GM23338 (cell line): ENCODE measurements at regions not wholly inside any gene's neighbourhood (a gene's known extent, or its start where the extent isn't known, plus 50 kb on each side); places are given as distances from the start of the nearest gene placed in this dataset.

Experiments used
- ATAC-seq: fragments of 200-7000 bp; cut with Tn5 transposase; 3 replicates; pipeline ENCODE4 v1.9.1; 2020
- DNase-seq: peaks from one replicate; pipeline ENCODE4 v3.0.0-alpha.2; 2015; ENCODE audit warnings: low spot score
- H2AFZ ChIP-seq: fragments of 200-600 bp; sonication (generic); 2 replicates; pipeline ENCODE4 v1.8.0; 2016; ENCODE audit warnings: antibody characterized with exemption, mild to moderate bottlenecking, moderate library complexity
- H3F3A ChIP-seq: fragments of 200-600 bp; sonication (generic); replicated peaks from 2 replicates; pipeline ENCODE4 v1.8.0; 2017; ENCODE audit warnings: antibody characterized with exemption, mixed run types, low read depth
- H3K27ac ChIP-seq: fragments of 200-600 bp; sonication (generic); 2 replicates; pipeline ENCODE4 v1.6.1; 2016; ENCODE audit warnings: low read depth
- H3K27me3 ChIP-seq: fragments of 200-600 bp; sonication (generic); 2 replicates; pipeline ENCODE4 v1.8.0; 2016; ENCODE audit warnings: mild to moderate bottlenecking, mixed run types, moderate library complexity; ENCODE audit not compliant: insufficient read depth
- H3K36me3 ChIP-seq: fragments of 200-600 bp; sonication (generic); 2 replicates; pipeline ENCODE4 v1.8.0; 2016; ENCODE audit warnings: mild to moderate bottlenecking; ENCODE audit not compliant: insufficient read depth
- H3K4me1 ChIP-seq: fragments of 200-600 bp; sonication (generic); 2 replicates; pipeline ENCODE4 v1.8.0; 2016; ENCODE audit warnings: mild to moderate bottlenecking, moderate library complexity; ENCODE audit not compliant: insufficient read depth
- H3K4me2 ChIP-seq: fragments of 200-600 bp; sonication (generic); 2 replicates; pipeline ENCODE4 v1.7.1; 2017; ENCODE audit warnings: mixed run types
- H3K4me3 ChIP-seq: fragments of 200-600 bp; sonication (generic); 2 replicates; pipeline ENCODE4 v1.6.1; 2016; ENCODE audit warnings: mixed run types
- H3K79me2 ChIP-seq: fragments of 200-600 bp; sonication (generic); replicated peaks from 2 replicates; pipeline ENCODE4 v1.8.0; 2017; ENCODE audit warnings: mild to moderate bottlenecking; ENCODE audit not compliant: insufficient read depth
- H3K9me2 ChIP-seq: fragments of 200-600 bp; sonication (generic); 2 replicates; pipeline ENCODE4 v1.8.0; 2017; ENCODE audit not compliant: insufficient read depth
- H4K20me1 ChIP-seq: fragments of 200-600 bp; sonication (generic); replicated peaks from 2 replicates; pipeline ENCODE4 v1.8.0; 2017; ENCODE audit warnings: mild to moderate bottlenecking; ENCODE audit not compliant: insufficient read depth
- H3K27ac Mint-ChIP-seq: 2 replicates; pipeline ENCODE4 v1.8.0; 2020; ENCODE audit warnings: inconsistent platforms, mild to moderate bottlenecking, moderate library complexity, mixed read lengths
- H3K27me3 Mint-ChIP-seq: 3 replicates; pipeline ENCODE4 v1.8.0; 2022; ENCODE audit warnings: low read depth, mild to moderate bottlenecking, moderate library complexity, mixed read lengths, inconsistent platforms; ENCODE audit not compliant: insufficient read depth, poor library complexity
- H3K36me3 Mint-ChIP-seq: 3 replicates; pipeline ENCODE4 v1.8.0; 2021; ENCODE audit warnings: low read depth, mild to moderate bottlenecking, inconsistent platforms, moderate library complexity, mixed read lengths
- H3K4me1 Mint-ChIP-seq: 3 replicates; pipeline ENCODE4 v1.8.0; 2020; ENCODE audit warnings: mild to moderate bottlenecking, inconsistent platforms, mixed read lengths
- H3K4me3 Mint-ChIP-seq: 3 replicates; pipeline ENCODE4 v1.8.0; 2021; ENCODE audit warnings: moderate library complexity, mild to moderate bottlenecking, inconsistent platforms, mixed read lengths
- H3K9me3 Mint-ChIP-seq: 3 replicates; pipeline ENCODE4 v1.8.0; 2020; ENCODE audit warnings: moderate library complexity, mild to moderate bottlenecking, inconsistent platforms, mixed read lengths
- CREB1 ChIP-seq: fragments of 250-450 bp; sonication (Bioruptor Pico); IDR thresholded peaks from 2 replicates; pipeline ENCODE4 v1.5.0; 2020; ENCODE audit warnings: low read depth, mild to moderate bottlenecking, moderate library complexity
- EZH2 ChIP-seq: fragments of 200-600 bp; sonication (generic); IDR thresholded peaks from one replicate; pipeline ENCODE4 v1.8.0; 2017; ENCODE audit warnings: antibody characterized with exemption, mild to moderate bottlenecking, low read depth; ENCODE audit not compliant: unreplicated experiment
- JUNB ChIP-seq: IDR thresholded peaks from one replicate; pipeline ENCODE4 v1.6.1; 2016; ENCODE audit warnings: antibody characterized with exemption; ENCODE audit not compliant: unreplicated experiment
- NANOG ChIP-seq: IDR thresholded peaks from 2 replicates; pipeline ENCODE4 v1.6.1; 2016; ENCODE audit warnings: antibody characterized with exemption, borderline replicate concordance
- POLR2AphosphoS5 ChIP-seq: IDR thresholded peaks from 2 replicates; pipeline ENCODE4 v1.6.1; 2016; ENCODE audit warnings: antibody characterized with exemption, low read depth
- TF ChIP-seq, protein P1 (sequence below), 2 experiments: fragments of 200-600 bp in 1 of 2; sonication (generic) in 1 of 2; conservative IDR thresholded peaks; 2 replicates each; pipeline versions ENCODE4 v1.5.1 to v1.6.1; 2016 to 2017; ENCODE audit warnings: antibody characterized with exemption in 2 of 2, low read depth in 2 of 2, mild to moderate bottlenecking in 2 of 2, moderate library complexity in 1 of 2
- TF ChIP-seq, protein P2 (sequence below): IDR thresholded peaks from one replicate; pipeline ENCODE4 v1.6.1; 2018; ENCODE audit warnings: antibody characterized with exemption; ENCODE audit not compliant: unreplicated experiment
- TF ChIP-seq, protein P3 (sequence below): IDR thresholded peaks from 2 replicates; pipeline ENCODE4 v1.6.1; 2016; ENCODE audit warnings: antibody characterized with exemption

- TF ChIP-seq, protein P1, sequence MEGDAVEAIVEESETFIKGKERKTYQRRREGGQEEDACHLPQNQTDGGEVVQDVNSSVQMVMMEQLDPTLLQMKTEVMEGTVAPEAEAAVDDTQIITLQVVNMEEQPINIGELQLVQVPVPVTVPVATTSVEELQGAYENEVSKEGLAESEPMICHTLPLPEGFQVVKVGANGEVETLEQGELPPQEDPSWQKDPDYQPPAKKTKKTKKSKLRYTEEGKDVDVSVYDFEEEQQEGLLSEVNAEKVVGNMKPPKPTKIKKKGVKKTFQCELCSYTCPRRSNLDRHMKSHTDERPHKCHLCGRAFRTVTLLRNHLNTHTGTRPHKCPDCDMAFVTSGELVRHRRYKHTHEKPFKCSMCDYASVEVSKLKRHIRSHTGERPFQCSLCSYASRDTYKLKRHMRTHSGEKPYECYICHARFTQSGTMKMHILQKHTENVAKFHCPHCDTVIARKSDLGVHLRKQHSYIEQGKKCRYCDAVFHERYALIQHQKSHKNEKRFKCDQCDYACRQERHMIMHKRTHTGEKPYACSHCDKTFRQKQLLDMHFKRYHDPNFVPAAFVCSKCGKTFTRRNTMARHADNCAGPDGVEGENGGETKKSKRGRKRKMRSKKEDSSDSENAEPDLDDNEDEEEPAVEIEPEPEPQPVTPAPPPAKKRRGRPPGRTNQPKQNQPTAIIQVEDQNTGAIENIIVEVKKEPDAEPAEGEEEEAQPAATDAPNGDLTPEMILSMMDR (conservative IDR thresholded peaks at IDR 0.05; ENCODE audit: low read depth in 2 of 2) = no peak
- TF ChIP-seq JUNB = no peak
- TF ChIP-seq, protein P2, sequence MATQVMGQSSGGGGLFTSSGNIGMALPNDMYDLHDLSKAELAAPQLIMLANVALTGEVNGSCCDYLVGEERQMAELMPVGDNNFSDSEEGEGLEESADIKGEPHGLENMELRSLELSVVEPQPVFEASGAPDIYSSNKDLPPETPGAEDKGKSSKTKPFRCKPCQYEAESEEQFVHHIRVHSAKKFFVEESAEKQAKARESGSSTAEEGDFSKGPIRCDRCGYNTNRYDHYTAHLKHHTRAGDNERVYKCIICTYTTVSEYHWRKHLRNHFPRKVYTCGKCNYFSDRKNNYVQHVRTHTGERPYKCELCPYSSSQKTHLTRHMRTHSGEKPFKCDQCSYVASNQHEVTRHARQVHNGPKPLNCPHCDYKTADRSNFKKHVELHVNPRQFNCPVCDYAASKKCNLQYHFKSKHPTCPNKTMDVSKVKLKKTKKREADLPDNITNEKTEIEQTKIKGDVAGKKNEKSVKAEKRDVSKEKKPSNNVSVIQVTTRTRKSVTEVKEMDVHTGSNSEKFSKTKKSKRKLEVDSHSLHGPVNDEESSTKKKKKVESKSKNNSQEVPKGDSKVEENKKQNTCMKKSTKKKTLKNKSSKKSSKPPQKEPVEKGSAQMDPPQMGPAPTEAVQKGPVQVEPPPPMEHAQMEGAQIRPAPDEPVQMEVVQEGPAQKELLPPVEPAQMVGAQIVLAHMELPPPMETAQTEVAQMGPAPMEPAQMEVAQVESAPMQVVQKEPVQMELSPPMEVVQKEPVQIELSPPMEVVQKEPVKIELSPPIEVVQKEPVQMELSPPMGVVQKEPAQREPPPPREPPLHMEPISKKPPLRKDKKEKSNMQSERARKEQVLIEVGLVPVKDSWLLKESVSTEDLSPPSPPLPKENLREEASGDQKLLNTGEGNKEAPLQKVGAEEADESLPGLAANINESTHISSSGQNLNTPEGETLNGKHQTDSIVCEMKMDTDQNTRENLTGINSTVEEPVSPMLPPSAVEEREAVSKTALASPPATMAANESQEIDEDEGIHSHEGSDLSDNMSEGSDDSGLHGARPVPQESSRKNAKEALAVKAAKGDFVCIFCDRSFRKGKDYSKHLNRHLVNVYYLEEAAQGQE = no peak
These were observed 137.6 kb downstream of the DRD1 start (continued) for GRCh38 chr5:175306381-175306780.

- ATAC-seq = no peak
- no peaks in the 10 kb centered on the region for H3K27me3 ChIP-seq
- H3K4me1 Mint-ChIP-seq = no peaks in the 10 kb centered on the region
- no peaks in the 10 kb centered on the region for H3K36me3 Mint-ChIP-seq
- no peak overlapping the region for H3K27ac ChIP-seq
- H2AFZ ChIP-seq = no peak overlapping the region
- no peak overlapping the region for H3K27ac Mint-ChIP-seq
- TF ChIP-seq CREB1 (no peak), POLR2AphosphoS5 (no peak), EZH2 (no peak), NANOG (no peak)
- TF ChIP-seq, protein P2 = no peak
- TF ChIP-seq, protein P3, sequence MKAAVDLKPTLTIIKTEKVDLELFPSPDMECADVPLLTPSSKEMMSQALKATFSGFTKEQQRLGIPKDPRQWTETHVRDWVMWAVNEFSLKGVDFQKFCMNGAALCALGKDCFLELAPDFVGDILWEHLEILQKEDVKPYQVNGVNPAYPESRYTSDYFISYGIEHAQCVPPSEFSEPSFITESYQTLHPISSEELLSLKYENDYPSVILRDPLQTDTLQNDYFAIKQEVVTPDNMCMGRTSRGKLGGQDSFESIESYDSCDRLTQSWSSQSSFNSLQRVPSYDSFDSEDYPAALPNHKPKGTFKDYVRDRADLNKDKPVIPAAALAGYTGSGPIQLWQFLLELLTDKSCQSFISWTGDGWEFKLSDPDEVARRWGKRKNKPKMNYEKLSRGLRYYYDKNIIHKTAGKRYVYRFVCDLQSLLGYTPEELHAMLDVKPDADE = no peak
- TF ChIP-seq, protein P1 (conservative IDR thresholded peaks at IDR 0.05; ENCODE audit: low read depth in 2 of 2) = no peak
- H4K20me1 ChIP-seq = no peaks in the 10 kb centered on the region
- H3K4me3 ChIP-seq = no peak overlapping the region
- H3K36me3 ChIP-seq = no peaks in the 10 kb centered on the region
- H3K4me3 Mint-ChIP-seq = no peak overlapping the region
- no peak for DNase-seq
- H3F3A ChIP-seq = no peaks in the 10 kb centered on the region
- H3K4me2 ChIP-seq = no peak overlapping the region
- H3K9me3 Mint-ChIP-seq = no peaks in the 10 kb centered on the region
- no peaks in the 10 kb centered on the region for H3K4me1 ChIP-seq
- no peaks in the 10 kb centered on the region for H3K27me3 Mint-ChIP-seq
- H3K79me2 ChIP-seq = no peaks in the 10 kb centered on the region
- H3K9me2 ChIP-seq = no peaks in the 10 kb centered on the region
These were observed 138.7 kb downstream of the DRD1 start for GRCh38 chr5:175305251-175305650.
